NCI-H2029 (cell line): ENCODE measurements at regions not wholly inside any gene's neighbourhood (a gene's known extent, or its start where the extent isn't known, plus 50 kb on each side); places are given as distances from the start of the nearest gene placed in this dataset.

ENCODE experiments used
- DNase-seq: peaks from one replicate; lab custom pipeline; 2025; lab: John Stamatoyannopoulos, UW

- DNase-seq, result no peak
Observed at GRCh38 chr6:119647309-119647708, 297.7 kb upstream of the MAN1A1 start.

DNA sequence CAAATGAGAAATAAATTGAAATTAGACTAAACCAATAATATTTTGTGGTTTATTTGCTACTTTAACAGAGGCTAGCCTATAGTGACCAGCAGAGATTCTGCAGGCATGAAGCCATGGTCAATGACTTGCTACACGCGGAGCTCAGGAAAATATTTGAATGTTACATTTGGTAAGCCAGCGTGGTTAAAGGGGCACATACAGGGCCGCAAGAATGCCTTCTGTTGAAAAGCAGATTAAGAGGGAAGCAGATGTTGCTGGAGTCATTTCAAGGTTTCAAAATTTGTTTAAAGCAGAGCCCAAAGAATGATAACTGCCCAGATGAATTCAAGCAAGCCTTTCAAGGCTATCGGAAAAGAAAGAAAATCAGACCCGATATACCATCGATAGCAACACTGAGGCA lies 294.3 kb upstream of the MAN1A1 start:
- DNase-seq, result no peak

- DNase-seq, result no peak
Observed at GRCh38 chr6:119637768-119638167, 288.2 kb upstream of the MAN1A1 start.

DNA sequence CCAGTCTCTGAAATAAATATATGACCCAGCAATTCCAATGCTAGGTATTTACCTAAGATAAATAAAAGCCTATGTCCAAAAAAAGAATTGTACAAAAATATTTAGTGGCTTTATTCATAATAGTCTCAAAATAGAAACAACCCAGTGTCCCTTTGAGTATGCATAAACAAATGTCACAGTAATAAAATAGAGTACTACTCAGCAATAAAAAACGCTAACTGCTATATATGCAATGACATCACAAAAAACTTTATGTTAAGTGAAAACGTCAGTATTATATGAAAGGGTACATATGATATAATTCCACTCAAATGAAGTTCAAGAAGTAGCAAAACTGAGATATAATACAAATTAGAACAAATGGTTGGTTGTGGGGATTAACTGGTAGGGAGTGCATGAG lies 286.5 kb upstream of the MAN1A1 start:
- no peak for DNase-seq

GRCh38 chr6:119633461-119633860 lies 283.9 kb upstream of the MAN1A1 start:
- DNase-seq, result no peak

DNA sequence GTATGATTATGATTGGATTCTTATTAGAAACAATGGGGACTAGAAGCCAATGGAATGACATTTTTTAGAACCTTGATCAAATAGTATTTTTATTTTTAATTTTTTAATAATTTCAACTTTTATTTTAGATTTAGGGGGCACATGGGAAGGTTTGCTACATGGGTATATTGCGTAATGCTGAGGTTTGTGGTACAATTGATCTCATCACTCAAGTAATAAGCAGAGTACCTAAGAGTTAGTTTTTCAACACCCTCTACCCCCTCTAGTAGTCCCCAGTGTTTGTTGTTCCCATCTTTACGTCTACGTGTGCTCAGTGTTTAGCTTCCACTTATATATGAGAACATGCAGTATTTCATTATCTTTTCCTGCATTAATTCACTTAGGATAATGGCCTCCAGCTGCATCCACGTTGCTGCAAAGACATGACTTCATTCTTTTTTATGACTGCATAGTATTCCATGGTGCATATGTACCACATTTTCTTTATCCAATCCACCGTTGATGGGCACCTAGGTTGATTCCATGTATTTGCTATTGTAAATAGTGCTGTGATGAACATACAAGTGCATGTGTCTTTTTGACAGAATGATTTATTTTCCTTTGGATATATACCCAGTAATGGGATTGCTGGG lies 281.1 kb upstream of the MAN1A1 start:
- no peak for DNase-seq

DNA sequence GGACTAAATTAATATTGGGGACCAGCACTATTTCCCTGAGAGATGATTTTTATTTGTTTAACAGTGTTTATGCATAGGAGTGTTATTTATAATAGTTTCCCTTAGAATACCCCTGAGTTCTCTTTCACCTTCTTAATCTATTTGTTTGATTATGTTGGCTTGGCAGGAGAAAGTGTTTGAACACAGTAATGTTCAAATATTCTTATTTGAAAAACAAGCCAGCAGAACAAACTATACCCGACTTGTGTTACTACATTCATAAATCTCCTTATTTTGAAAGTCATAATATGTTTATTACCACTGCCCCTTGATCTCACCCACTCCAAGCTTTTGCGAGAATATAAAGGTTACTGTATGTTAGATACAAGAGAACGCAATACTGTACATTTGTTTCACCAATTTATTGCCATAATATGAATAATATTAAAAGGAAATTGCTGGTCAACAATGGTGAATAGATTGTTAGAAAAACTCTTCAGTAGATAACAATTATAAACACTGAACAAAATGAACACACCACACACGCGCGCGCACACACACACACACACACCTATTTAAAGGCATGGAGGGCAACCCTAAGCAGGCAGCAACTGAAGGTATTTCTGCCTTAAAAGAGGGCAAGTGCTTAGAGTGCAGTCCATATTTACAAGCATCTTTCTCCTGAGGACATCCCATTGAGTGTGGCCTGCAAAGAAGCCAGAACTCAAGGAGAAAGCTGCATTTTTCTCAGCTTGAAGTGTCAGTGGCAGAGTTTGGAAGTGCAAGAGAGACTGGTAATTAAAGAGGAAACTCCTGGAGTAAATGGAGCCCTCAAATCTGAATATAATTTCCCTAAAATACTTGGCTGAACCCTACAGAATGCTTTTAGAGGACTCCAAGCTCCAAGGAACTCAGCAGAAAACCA lies 279.4 kb upstream of the MAN1A1 start:
- no peak for DNase-seq

GRCh38 chr6:119627908-119628669 lies 278.5 kb upstream of the MAN1A1 start:
- DNase-seq, result no peak

DNA sequence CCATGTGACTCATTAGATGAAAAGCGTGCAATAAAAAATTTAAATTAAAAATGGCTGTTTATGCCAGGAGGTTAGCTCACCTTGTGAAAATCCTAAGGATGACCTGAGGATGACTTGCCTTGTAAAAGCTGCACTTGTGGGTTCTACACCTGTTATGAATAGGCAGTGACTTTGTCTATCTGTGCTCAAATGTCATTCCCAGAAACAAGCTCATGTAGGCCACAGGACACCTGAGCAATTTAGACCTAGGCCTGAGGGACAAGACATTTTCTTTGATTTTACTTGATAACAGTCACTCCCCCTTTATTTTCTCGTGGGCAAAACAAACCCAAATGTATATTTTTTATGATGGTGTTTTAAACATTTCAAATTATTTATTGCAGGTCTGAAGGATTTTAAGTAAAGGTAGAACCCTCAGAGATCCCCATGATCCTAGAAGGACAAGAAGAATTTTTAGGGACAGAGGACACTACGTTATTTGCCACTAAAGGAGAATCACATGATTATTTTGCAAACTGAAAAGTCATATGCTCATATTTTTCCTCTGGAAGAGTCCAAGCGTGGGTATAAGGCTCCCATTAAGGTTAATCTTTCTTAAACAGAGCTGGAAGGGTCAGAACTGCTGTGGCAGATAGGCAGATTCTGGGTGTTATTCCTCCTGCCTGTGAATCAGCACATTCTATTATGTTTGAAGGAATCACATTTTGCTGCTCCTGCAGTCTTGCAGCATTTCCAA lies 277.5 kb upstream of the MAN1A1 start:
- no peak for DNase-seq

- no peak for DNase-seq
Observed at GRCh38 chr6:119620846-119621555, 271.4 kb upstream of the MAN1A1 start.

GRCh38 chr6:119614138-119614537 lies 264.6 kb upstream of the MAN1A1 start:
- DNase-seq, result no peak

DNA sequence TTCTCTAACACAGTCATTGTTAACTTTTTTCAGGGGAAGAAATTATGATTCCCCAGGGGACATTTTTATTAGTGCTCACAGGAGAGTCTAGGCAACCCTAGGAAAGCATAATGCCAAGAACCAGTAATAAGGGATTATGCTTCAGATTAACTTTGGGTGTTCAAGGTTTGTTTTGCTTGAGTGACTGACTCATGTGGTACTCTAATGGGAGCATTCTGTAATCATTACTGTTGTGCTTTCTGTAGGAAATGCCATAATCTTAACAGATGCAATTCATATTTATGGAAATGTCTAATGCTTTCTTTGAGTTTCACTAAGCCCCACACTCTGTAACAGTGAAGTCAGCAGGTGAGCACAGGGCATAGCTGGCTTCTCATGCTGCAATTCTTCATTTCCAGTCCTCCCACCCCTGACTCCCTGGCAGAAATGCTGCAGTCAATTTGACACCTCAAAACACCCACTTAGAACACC lies 263.4 kb upstream of the MAN1A1 start:
- no peak for DNase-seq

GRCh38 chr6:119612176-119612891 lies 262.8 kb upstream of the MAN1A1 start:
- DNase-seq, result no peak

GRCh38 chr6:119610754-119611153 lies 261.2 kb upstream of the MAN1A1 start:
- no peak for DNase-seq

GRCh38 chr6:119610265-119610664 lies 260.7 kb upstream of the MAN1A1 start:
- DNase-seq, result no peak

DNA sequence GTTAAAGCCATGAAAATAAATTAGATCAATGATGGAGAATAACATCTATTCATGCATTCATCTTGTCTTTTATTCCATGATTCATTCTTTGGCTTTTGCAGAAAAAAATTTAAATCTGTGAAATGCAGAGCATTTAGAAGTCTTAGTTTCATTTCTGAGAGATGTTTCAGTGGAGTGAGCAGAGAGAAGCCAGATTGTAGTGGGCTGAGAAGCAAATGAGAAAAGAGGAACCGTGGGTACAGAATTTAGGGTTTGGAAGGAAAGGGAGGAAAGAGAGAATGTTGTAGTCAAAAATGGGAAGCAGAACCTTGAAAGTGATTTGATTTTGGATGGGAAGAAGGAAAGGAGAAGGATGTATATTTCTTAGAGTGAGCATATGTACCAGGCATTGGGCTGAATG lies 260.3 kb upstream of the MAN1A1 start:
- DNase-seq, result no peak

- no peak for DNase-seq
Observed at GRCh38 chr6:119608994-119609393, 259.4 kb upstream of the MAN1A1 start.

GRCh38 chr6:119604124-119604523 lies 254.6 kb upstream of the MAN1A1 start:
- no peak for DNase-seq

GRCh38 chr6:119603501-119603900 lies 253.9 kb upstream of the MAN1A1 start:
- DNase-seq, result no peak
